Hepatocyte (in vitro differentiated cells): ENCODE measurements at regions not wholly inside any gene's neighbourhood (a gene's known extent, or its start where the extent isn't known, plus 50 kb on each side); places are given as distances from the start of the nearest gene placed in this dataset.

Source experiments
- EZH2 ChIP-seq: fragments of 200-600 bp; sonication (generic); IDR thresholded peaks from 2 replicates; pipeline ENCODE4 v1.6.1; 2016; ENCODE audit warnings: antibody characterized with exemption, mild to moderate bottlenecking, borderline replicate concordance
- TF ChIP-seq, protein P1 (sequence below): fragments of 200-600 bp; sonication (generic); IDR thresholded peaks from 2 replicates; pipeline ENCODE4 v1.5.1; 2016; ENCODE audit warnings: antibody characterized with exemption, mild to moderate bottlenecking; ENCODE audit not compliant: poor library complexity

DNA sequence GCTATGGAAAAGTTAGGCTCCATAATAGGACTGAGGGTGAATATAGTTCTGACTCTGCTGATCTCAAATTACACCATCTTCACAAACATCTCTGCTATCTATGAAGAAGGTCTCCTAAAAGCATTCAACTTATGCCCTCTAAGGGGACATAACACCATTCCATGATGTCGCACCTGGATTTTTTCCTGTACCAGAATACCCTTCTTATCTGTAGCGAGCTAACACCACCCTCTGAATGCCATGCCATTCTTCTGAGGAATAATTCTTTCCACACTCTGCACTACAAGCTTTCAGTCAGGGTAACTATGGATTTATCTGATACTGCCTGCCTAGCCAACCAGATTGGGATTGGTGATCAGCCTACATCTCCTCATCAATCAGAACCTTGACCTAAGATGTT is 203.8 kb downstream of the PTPRC start:
- TF ChIP-seq EZH2, result no peak
- TF ChIP-seq, protein P1, sequence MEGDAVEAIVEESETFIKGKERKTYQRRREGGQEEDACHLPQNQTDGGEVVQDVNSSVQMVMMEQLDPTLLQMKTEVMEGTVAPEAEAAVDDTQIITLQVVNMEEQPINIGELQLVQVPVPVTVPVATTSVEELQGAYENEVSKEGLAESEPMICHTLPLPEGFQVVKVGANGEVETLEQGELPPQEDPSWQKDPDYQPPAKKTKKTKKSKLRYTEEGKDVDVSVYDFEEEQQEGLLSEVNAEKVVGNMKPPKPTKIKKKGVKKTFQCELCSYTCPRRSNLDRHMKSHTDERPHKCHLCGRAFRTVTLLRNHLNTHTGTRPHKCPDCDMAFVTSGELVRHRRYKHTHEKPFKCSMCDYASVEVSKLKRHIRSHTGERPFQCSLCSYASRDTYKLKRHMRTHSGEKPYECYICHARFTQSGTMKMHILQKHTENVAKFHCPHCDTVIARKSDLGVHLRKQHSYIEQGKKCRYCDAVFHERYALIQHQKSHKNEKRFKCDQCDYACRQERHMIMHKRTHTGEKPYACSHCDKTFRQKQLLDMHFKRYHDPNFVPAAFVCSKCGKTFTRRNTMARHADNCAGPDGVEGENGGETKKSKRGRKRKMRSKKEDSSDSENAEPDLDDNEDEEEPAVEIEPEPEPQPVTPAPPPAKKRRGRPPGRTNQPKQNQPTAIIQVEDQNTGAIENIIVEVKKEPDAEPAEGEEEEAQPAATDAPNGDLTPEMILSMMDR, result no peak
